ENCODE measurements at regions not wholly inside any gene's neighbourhood (a gene's known extent, or its start where the extent isn't known, plus 50 kb on each side); places are given as distances from the start of the nearest gene placed in this dataset.

DNA sequence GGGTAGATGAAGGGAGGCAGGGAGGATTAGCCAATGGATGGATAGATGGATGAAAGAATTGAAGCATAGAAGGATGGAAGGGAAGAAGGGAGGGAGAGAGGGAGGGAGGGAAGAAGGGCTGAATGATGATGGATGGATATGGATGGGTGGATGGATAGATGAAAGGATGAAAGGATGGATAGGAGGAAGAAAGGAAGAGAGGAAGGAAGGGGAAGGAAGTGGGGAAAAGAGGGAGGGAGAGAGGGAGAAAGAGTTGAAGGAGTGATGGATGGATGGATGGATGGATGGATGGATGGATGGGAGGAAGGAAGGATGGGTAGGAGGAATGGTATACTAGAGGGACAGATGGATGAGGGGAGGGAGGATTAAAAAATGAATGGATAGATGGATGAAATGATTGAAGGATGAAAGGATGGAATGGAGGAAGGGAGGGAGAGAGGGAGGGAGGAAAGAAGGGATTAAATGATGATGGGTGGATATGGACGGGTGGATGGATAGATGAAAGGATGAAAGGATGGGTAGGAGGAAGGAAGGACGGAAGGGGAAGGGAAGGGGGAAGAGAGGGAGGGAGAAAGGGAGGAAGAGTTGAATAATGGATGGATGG, 145.9 kb downstream of the MN1 start:
- Mint-ChIP-seq H3K27me3 (ENCODE audit: insufficient read depth, unreplicated experiment) (peaks cover 14% of the 10 kb centered on the region), H3K9me3 (ENCODE audit: unreplicated experiment) (peaks cover 16% of the 10 kb centered on the region), H3K4me1 (ENCODE audit: insufficient read depth, unreplicated experiment) (no peaks in the 10 kb centered on the region), H3K27ac (ENCODE audit: low read depth, unreplicated experiment) (no peak overlapping the region), H3K36me3 (ENCODE audit: insufficient read depth, unreplicated experiment) (no peaks in the 10 kb centered on the region), H3K4me3 (ENCODE audit: unreplicated experiment) (no peak overlapping the region)
- ChIA-PET POLR2A (no interaction called here), CTCF (interaction anchor here (0.7 kb wide), 1 partner anchor 43 kb away, joined by 3 read pairs; no protein-coding TSS in a partner anchor)
- no TSS peak for BruUV-seq (replicated peaks)
- no peak for DNase-seq (ENCODE audit: unreplicated experiment)
- TF ChIP-seq, protein P1, sequence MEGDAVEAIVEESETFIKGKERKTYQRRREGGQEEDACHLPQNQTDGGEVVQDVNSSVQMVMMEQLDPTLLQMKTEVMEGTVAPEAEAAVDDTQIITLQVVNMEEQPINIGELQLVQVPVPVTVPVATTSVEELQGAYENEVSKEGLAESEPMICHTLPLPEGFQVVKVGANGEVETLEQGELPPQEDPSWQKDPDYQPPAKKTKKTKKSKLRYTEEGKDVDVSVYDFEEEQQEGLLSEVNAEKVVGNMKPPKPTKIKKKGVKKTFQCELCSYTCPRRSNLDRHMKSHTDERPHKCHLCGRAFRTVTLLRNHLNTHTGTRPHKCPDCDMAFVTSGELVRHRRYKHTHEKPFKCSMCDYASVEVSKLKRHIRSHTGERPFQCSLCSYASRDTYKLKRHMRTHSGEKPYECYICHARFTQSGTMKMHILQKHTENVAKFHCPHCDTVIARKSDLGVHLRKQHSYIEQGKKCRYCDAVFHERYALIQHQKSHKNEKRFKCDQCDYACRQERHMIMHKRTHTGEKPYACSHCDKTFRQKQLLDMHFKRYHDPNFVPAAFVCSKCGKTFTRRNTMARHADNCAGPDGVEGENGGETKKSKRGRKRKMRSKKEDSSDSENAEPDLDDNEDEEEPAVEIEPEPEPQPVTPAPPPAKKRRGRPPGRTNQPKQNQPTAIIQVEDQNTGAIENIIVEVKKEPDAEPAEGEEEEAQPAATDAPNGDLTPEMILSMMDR (IDR thresholded peaks at IDR 0.05; ENCODE audit: unreplicated experiment) = no peak
- intact Hi-C loops (cut with micrococcal nuclease) = no loop called here

DNA sequence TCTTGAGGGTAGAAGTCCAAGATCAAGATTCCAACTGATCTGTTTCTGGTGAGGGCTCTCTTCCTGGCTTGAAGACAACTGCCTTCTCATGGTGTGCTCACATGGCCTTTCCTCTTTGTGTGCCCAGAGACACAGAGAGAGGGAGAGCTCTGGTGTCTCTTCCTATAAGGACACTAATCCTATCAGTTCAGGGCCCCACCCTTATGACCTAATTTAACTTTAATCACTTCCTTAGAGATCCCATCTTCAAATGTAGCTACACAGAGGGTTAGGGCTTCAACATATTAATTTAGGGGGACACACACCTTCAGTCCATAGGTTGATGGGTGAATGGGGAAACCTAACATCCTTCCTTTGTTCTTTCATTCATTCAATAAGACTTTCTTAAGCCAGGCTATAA, 144.6 kb downstream of the MN1 start:
- Mint-ChIP-seq H3K9me3 (ENCODE audit: unreplicated experiment) (peaks cover 16% of the 10 kb centered on the region), H3K27ac (ENCODE audit: low read depth, unreplicated experiment) (no peak overlapping the region), H3K4me3 (ENCODE audit: unreplicated experiment) (no peak overlapping the region), H3K36me3 (ENCODE audit: insufficient read depth, unreplicated experiment) (no peaks in the 10 kb centered on the region), H3K4me1 (ENCODE audit: insufficient read depth, unreplicated experiment) (no peaks in the 10 kb centered on the region), H3K27me3 (ENCODE audit: insufficient read depth, unreplicated experiment) (peaks cover 14% of the 10 kb centered on the region)
- DNase-seq (ENCODE audit: unreplicated experiment) = no peak
- POLR2A ChIA-PET = no interaction called here
- BruUV-seq (replicated peaks) = no TSS peak
- intact Hi-C loops (cut with micrococcal nuclease) = no loop called here
- TF ChIP-seq, protein P1 (IDR thresholded peaks at IDR 0.05; ENCODE audit: unreplicated experiment) = no peak
- CTCF ChIA-PET = no interaction called here

DNA sequence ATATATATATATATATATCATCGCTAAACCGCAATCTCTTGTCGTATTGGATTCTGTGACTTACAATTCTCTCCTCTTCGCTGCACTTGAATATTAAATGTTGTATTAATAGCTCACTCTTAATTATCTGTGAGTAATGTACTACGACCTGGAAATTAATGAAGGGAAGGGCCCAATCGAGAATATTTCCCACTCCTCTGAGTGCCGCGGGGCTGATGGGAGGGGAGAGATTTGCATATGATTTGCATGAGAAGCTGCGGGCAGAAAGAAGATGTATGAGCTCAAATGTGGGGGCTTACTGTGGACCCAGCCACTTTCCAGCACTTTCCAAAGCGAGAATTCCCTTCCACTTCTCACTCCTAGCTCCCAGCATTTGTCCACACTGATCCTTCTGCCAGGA, 141.2 kb downstream of the MN1 start:
- no peaks in the 10 kb centered on the region for H3K36me3 Mint-ChIP-seq (ENCODE audit: insufficient read depth, unreplicated experiment)
- no TSS peak for BruUV-seq (replicated peaks)
- no peak overlapping the region for H3K4me3 Mint-ChIP-seq (ENCODE audit: unreplicated experiment)
- H3K4me1 Mint-ChIP-seq (ENCODE audit: insufficient read depth, unreplicated experiment) = peaks cover 14% of the 10 kb centered on the region
- POLR2A ChIA-PET = no interaction called here
- intact Hi-C loops (cut with micrococcal nuclease) = no loop called here
- CTCF ChIA-PET = interaction anchor here (0.6 to 1.1 kb wide), 5 partner anchors 23 to 742 kb away, joined by 3 to 5 read pairs (median 4); no protein-coding TSS in a partner anchor
- H3K27ac Mint-ChIP-seq (ENCODE audit: low read depth, unreplicated experiment) = no peak overlapping the region
- peaks cover 8% of the 10 kb centered on the region for H3K27me3 Mint-ChIP-seq (ENCODE audit: insufficient read depth, unreplicated experiment)
- peaks cover 13% of the 10 kb centered on the region for H3K9me3 Mint-ChIP-seq (ENCODE audit: unreplicated experiment)
- DNase-seq (ENCODE audit: unreplicated experiment) = no peak
- TF ChIP-seq, protein P1 (IDR thresholded peaks at IDR 0.05; ENCODE audit: unreplicated experiment) = no peak

DNA sequence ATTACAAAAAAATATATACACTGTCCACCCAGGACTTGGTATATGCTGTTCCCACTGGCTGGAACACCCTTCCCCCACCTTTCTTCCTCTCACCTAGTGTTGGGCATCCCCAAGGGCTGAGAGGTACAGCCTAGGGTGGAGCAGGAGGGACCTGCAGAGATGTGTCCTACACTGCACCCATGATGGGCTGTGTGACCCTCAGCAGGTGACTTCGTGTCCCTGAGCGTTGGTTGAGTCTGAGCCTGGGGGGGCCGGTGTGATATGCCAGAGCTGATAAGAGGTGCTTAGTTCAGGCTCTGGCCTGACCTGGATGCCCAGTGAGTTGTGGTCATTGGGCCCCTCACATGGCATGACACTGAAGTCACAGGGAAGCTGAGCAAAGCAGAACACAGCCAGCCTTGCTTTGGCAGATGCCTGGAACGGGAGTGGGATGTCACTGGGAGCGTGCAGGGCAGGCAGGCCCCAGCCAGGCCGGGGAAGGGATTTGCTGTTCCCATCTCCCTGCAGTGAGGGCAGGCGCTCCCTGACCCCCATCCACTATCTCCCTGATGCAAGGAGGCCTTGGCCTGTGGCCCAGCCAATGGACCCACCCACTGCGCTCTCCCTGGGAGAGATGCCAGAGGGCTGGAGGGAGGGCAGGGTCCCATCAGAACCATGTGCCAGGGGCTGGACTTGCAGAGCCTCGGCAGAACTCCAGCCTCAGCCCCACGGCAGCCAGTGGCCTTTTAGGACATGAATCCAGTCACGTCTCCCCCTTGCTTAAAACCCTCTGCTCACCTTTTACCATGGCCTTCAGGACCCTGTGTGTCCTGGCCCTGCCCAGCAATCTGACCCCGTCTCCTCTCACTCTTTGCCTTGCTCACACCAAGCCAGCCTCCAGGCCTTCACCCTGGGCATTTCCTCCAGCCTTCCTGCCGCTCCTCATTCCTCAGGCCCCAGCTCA, 138.9 kb downstream of the MN1 start:
- POLR2A ChIA-PET = interaction anchor here (0.9 kb wide), 1 partner anchor 17 kb away, joined by 3 read pairs; no protein-coding TSS in a partner anchor
- DNase-seq (ENCODE audit: unreplicated experiment) = peak; percentile 8
- no peak overlapping the region for H3K27ac Mint-ChIP-seq (ENCODE audit: low read depth, unreplicated experiment)
- no peak overlapping the region for H3K4me3 Mint-ChIP-seq (ENCODE audit: unreplicated experiment)
- BruUV-seq (replicated peaks) = no TSS peak
- intact Hi-C loops (cut with micrococcal nuclease) = no loop called here
- no peaks in the 10 kb centered on the region for H3K27me3 Mint-ChIP-seq (ENCODE audit: insufficient read depth, unreplicated experiment)
- H3K36me3 Mint-ChIP-seq (ENCODE audit: insufficient read depth, unreplicated experiment) = no peaks in the 10 kb centered on the region
- H3K9me3 Mint-ChIP-seq (ENCODE audit: unreplicated experiment) = peaks cover 9% of the 10 kb centered on the region
- peaks cover 14% of the 10 kb centered on the region for H3K4me1 Mint-ChIP-seq (ENCODE audit: insufficient read depth, unreplicated experiment)
- CTCF ChIA-PET = interaction anchor here (0.6 to 0.7 kb wide), 2 partner anchors 38 to 242 kb away, joined by 3 read pairs; no protein-coding TSS in a partner anchor
- TF ChIP-seq, protein P1 (IDR thresholded peaks at IDR 0.05; ENCODE audit: unreplicated experiment) = no peak
